AG09319 (cell line): ENCODE measurements at regions not wholly inside any gene's neighbourhood (a gene's known extent, or its start where the extent isn't known, plus 50 kb on each side); places are given as distances from the start of the nearest gene placed in this dataset.

Experiments
- DNase-seq: peaks from one replicate; pipeline ENCODE4 v3.0.0-alpha.2; 2010; ENCODE audit warnings: low read depth; ENCODE audit errors: extremely low read depth
- TF ChIP-seq, protein P1 (sequence below): IDR thresholded peaks from 2 replicates; pipeline ENCODE4 v1.5.1; 2011; ENCODE audit warnings: low read depth, mild to moderate bottlenecking, inconsistent platforms, low read length, moderate library complexity

DNA sequence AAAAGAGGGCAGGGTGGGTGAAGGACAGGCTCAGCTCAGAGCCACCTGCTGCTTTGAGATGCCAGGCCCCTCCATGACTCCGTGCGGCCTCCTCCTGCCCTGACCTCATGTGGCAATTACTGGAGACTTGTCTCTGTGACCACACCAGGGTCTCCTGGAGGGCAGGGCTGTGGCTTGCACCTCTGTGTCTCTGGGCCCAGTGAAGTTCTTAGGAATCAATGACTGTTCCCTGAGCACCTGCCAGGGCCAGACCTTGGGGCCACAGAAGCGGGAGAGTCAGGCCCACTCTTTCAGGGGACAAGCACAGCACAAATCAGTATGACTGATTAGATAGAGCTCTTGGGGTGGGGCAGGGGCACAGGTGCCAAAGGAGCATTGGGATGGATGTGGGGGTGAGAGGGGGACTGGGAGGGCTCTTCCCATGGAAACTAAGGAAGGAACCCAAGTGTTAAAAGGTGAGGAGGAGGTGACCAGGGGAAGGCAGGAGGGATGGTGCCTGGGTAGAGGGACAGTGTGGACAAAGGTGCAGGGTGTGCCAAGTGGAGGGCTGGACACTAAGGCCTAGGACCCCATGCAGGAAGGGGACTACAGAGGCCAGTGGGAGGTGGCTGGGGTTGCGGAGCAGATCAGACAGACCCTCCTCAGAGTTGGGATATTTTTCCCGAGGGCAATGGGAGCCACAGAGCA, 77.3 kb upstream of the SHISAL1 start:
- TF ChIP-seq, protein P1, sequence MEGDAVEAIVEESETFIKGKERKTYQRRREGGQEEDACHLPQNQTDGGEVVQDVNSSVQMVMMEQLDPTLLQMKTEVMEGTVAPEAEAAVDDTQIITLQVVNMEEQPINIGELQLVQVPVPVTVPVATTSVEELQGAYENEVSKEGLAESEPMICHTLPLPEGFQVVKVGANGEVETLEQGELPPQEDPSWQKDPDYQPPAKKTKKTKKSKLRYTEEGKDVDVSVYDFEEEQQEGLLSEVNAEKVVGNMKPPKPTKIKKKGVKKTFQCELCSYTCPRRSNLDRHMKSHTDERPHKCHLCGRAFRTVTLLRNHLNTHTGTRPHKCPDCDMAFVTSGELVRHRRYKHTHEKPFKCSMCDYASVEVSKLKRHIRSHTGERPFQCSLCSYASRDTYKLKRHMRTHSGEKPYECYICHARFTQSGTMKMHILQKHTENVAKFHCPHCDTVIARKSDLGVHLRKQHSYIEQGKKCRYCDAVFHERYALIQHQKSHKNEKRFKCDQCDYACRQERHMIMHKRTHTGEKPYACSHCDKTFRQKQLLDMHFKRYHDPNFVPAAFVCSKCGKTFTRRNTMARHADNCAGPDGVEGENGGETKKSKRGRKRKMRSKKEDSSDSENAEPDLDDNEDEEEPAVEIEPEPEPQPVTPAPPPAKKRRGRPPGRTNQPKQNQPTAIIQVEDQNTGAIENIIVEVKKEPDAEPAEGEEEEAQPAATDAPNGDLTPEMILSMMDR, result no peak
- DNase-seq, result no peak

DNA sequence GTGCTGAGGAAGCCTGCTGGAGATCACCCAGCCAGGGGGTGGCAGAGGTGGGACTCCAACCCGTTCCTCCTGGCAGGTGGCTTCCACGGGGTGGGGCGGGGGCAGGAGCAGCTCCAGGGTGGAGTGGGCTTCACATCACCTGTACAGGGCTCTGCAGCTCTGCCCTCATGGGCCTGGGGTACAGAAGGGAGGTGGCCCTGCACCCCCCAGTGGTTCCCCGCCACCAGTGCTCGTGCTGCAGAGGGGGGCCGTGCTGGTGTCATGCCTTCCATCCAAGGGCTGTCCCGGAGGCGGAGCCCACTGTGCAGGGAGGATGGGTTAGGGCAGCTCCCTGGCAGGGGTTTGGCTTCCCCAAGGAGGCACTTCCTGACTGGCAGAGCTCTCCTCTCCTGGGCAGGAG, 76.4 kb upstream of the SHISAL1 start:
- no peak for DNase-seq
- TF ChIP-seq, protein P1, result no peak

DNA sequence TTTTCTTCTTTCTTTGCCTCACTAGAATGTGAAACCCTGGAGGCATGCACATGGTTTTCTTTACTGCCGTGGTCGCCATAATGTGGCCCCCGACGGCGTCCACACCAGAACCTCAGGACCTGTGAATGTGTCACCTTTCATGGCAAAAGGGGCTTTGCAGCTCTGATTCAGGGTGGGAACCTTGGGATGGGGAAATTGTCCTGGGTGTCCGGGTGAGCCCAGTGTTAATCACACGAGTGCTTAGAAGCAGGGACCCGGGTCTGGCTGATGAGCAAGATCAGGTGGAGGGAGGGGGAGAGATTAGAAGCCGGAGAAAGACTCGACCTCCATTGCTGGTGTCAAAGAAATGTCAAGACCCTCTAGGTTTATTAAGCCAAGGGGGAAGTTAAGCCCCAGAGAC, 74.7 kb upstream of the SHISAL1 start:
- TF ChIP-seq, protein P1, result no peak
- no peak for DNase-seq

DNA sequence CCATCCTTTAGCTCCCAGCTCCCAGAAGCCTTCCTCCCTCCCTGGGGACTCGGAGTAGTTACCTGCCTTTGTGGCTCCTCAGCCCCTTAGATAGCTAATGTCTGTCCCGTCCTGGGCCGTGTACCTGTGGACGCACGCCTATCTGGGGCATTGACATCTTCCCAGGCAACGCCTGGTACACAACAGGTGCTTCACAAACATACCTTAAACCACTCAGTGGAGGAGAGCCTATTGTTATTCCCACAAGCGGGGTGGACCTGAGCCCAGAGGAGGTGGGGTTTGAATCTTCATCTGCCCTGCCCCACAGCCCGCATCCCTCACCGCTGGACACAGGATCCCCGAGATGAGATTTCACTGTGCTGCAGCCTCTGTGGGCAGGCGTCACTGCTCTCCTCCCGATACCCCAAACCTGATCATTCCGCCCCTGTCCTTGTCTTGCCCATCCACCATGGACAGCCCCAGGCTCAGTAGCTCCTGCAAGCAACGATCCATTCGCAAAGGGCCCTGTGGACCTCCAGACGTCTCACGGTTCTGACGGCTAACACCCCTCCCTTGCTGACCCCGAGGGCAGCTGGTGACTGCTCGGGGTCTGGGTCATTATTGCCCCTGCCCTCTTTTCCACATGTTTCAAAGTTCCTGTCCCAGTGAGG, 73.8 kb upstream of the SHISAL1 start:
- TF ChIP-seq, protein P1, result no peak
- no peak for DNase-seq

DNA sequence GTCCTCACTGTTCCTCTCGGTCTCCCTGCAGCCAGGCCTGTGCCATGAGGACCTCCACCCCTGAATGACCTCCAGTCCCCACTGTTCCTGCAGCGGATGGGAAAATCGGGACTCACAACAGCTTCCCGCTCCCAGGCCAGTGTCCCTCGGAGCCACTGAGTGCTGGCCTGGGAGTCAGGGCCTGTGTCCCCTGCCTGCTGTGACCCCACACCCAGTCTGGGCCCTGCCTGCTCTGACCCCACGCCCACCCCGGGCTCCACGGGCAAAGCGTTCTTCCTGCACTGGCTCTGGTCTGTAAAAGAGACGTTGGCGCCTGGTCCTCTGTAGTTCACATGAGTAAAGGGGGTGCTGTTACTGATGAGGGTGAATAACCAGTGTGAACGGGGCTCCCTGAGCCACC, 73.0 kb upstream of the SHISAL1 start:
- DNase-seq, result no peak
- TF ChIP-seq, protein P1, result no peak

DNA sequence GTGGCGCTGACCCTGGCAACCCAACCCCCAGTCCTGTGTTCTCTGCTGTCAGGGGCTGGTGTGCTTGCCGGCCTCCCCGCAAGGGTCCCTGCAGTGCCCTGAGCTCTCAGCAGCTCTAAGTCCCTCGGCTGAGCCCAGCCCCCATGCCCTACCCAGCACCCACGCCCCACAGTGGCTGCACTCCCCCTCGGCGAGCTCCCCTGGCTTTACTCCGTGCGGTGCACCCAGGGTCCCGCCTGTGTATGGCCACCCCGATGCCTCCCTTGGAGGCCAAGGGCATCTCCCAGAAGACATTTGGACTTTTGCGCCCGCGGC, 72.5 kb upstream of the SHISAL1 start:
- no peak for DNase-seq
- TF ChIP-seq, protein P1, result no peak

DNA sequence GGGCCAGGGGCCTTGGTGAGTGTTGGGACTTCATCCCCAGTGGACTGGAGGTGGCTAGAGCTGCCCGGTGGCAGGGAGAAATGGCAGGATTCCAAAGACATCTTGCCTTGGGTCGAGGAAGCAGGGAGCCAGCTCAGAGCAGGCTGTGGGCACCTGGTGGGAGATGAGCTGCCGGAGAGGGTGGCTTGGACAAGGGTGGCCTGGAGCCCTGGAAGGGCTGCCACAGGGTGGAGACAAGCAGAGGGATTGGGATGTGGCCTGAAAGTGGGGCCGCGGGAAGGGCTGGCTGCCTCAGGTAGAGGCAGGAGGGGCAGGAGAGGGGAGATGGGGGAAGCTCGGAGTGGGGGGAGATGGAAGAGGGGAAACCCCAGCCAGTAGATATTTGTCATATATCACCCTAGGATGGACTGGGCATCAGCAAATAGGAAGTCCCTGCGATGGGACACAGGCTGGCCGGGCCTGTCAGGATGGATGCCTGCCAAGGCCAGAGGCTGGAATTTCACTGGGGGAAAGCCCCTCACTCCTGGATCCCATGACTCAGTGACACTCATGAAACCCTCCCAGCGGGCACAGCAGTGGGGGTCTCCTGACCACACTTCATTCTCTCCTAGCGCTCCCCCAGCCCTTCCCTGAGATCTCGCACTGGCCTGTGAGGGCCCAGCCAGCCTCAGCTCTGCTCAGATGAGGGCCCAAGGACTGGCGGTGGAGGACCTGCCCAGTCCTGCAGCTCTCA, 72.0 kb upstream of the SHISAL1 start:
- TF ChIP-seq, protein P1, result no peak
- DNase-seq, result no peak
